ENCODE measurements at regions not wholly inside any gene's neighbourhood (a gene's known extent, or its start where the extent isn't known, plus 50 kb on each side); places are given as distances from the start of the nearest gene placed in this dataset.

- peaks cover 0 to 3% (median 0%) of the 10 kb centered on the region in 3 donors for H3K36me3 Mint-ChIP-seq
- H3K27ac Mint-ChIP-seq, result no peak overlapping the region
- peaks cover 0 to 24% (median 9%) of the 10 kb centered on the region in 9 donors for H3K9me3 Mint-ChIP-seq
- no peaks in the 10 kb centered on the region for H3K4me1 Mint-ChIP-seq
- POLR2A ChIA-PET, result no interaction called here
- H3K27me3 Mint-ChIP-seq, result peaks cover 0 to 8% (median 1%) of the 10 kb centered on the region in 5 donors
- DNase-seq (no peak), ATAC-seq (no peak)
- no peak overlapping the region for H3K4me3 Mint-ChIP-seq
These were observed 523.4 kb upstream of the CDH4 start for GRCh38 chr20:60728705-60729104.

DNA sequence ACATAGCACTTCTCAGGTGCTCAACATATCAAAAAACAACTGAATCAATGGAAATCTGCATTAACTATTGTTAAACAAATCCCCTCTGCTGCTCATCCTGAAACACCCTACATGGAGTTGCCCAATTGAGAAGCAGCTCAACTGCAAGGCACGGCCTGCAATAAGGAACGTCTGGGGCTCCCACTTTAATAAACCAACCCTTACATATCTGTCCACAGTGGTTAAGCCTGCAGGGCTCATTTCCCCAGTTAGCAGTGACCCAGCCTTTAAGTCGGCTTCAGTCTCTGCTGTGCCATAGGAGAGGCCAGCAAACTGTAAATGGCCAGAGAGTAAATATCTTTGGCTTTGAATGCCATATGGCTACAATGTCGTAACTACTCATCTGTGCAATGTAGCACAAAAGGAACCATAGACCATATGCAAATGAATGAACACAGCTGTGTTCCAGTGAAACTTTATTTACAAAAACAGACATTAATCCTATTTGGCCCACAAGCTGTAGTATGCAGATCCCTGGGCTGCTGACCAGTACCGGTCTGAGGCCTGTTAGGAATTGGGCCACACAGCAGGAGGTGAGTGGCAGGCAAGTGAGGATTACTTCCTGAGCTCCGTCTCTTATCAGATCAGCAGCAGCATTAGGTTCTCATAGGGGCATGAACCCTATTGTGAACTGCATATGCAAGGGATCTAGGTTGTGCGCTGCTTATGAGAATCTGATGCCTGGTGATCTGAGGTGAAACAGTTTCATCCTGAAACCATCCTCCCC, 522.7 kb upstream of the CDH4 start:
- H3K36me3 Mint-ChIP-seq, result peaks cover 0 to 3% (median 0%) of the 10 kb centered on the region in 3 donors
- ATAC-seq (no peak), DNase-seq (no peak)
- no peak overlapping the region for H3K4me3 Mint-ChIP-seq
- H3K4me1 Mint-ChIP-seq, result no peaks in the 10 kb centered on the region
- H3K9me3 Mint-ChIP-seq, result peaks cover 0 to 24% (median 9%) of the 10 kb centered on the region in 9 donors
- H3K27me3 Mint-ChIP-seq, result peaks cover 0 to 8% (median 1%) of the 10 kb centered on the region in 5 donors
- POLR2A ChIA-PET, result no interaction called here
- H3K27ac Mint-ChIP-seq, result no peak overlapping the region

GRCh38 chr20:60732322-60732721, 519.7 kb upstream of the CDH4 start:
- H3K36me3 Mint-ChIP-seq, result peaks cover 0 to 3% (median 0%) of the 10 kb centered on the region in 3 donors
- H3K9me3 Mint-ChIP-seq, result peaks cover 0 to 14% (median 4%) of the 10 kb centered on the region in 9 donors
- POLR2A ChIA-PET, result no interaction called here
- no peak for DNase-seq
- no peak overlapping the region for H3K4me3 Mint-ChIP-seq
- no peak for ATAC-seq
- H3K27ac Mint-ChIP-seq, result no peak overlapping the region
- peaks cover 0 to 12% (median 1%) of the 10 kb centered on the region in 5 donors for H3K27me3 Mint-ChIP-seq
- H3K4me1 Mint-ChIP-seq, result no peaks in the 10 kb centered on the region

DNA sequence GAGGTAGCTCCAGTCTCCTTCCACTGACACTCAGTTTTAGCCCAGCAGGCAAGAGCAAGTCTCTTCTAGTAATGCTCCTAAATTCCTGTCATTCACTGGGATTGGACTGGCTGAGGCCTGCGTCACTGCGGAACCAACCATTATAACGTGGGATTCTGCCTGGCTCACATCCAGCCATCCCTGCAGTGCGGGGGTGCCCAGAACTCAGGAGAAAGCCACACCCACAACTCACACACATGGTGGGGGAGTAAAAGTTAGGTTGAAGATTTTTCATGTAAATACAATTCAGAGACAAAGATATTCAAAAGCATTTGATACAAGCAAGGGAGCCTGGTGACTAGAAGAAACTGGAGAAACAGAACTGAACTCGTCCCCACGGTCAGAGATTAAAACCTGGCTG, 504.0 kb upstream of the CDH4 start:
- Mint-ChIP-seq H3K27ac (no peak overlapping the region), H3K27me3 (peaks cover 0 to 14% (median 3%) of the 10 kb centered on the region in 5 donors), H3K4me3 (no peak overlapping the region), H3K9me3 (peaks cover 0 to 10% (median under 1%) of the 10 kb centered on the region in 9 donors), H3K4me1 (peaks cover 0 to 2% (median 0%) of the 10 kb centered on the region in 4 donors), H3K36me3 (no peaks in the 10 kb centered on the region)
- POLR2A ChIA-PET, result no interaction called here
- ATAC-seq (no peak), DNase-seq (no peak)

GRCh38 chr20:60749804-60750602, 502.1 kb upstream of the CDH4 start:
- H3K27ac Mint-ChIP-seq, result no peak overlapping the region
- H3K9me3 Mint-ChIP-seq, result peaks cover 0 to 10% (median 0%) of the 10 kb centered on the region in 9 donors
- peaks cover 0 to 2% (median 0%) of the 10 kb centered on the region in 4 donors for H3K4me1 Mint-ChIP-seq
- POLR2A ChIA-PET, result no interaction called here
- DNase-seq, result no peak
- no peaks in the 10 kb centered on the region for H3K36me3 Mint-ChIP-seq
- H3K27me3 Mint-ChIP-seq, result peaks cover 0 to 14% (median 3%) of the 10 kb centered on the region in 5 donors
- ATAC-seq, result no peak
- no peak overlapping the region for H3K4me3 Mint-ChIP-seq

- POLR2A ChIA-PET, result no interaction called here
- ATAC-seq (no peak), DNase-seq (no peak)
- peaks cover 0 to 6% (median 0%) of the 10 kb centered on the region in 9 donors for H3K9me3 Mint-ChIP-seq
- no peak overlapping the region for H3K4me3 Mint-ChIP-seq
- H3K4me1 Mint-ChIP-seq, result peaks cover 0 to 2% (median 0%) of the 10 kb centered on the region in 4 donors
- peaks cover 0 to 14% (median 3%) of the 10 kb centered on the region in 5 donors for H3K27me3 Mint-ChIP-seq
- H3K27ac Mint-ChIP-seq, result no peak overlapping the region
- H3K36me3 Mint-ChIP-seq, result no peaks in the 10 kb centered on the region
These were observed 501.2 kb upstream of the CDH4 start for GRCh38 chr20:60750909-60751308.

DNA sequence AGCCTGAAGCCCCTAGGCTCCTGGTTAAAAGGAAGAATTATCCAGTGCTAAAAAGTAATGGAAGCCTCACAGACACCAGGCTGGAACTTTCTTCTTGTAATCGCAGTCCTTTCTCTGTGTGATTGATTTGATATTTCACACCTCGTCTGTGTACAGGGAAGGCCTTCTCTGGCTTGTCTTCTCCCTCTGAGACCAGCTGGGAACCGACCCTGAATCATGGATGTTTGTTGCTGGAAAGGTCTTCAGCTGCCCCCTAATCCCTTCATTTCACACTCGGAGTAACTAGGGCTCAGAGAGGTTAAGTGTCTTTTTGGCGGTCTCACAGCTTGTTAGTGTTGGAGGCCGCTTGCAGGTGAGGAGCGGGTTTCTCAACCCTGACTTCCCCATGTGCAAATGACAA, 500.2 kb upstream of the CDH4 start:
- Mint-ChIP-seq H3K9me3 (peaks cover 0 to 6% (median 0%) of the 10 kb centered on the region in 9 donors), H3K36me3 (no peaks in the 10 kb centered on the region), H3K4me1 (peaks cover 0 to 2% (median 0%) of the 10 kb centered on the region in 4 donors), H3K27ac (no peak overlapping the region), H3K4me3 (no peak overlapping the region), H3K27me3 (peaks cover 0 to 7% (median 3%) of the 10 kb centered on the region in 5 donors)
- ATAC-seq (no peak), DNase-seq (no peak)
- POLR2A ChIA-PET, result no interaction called here

GRCh38 chr20:60752741-60753420, 499.2 kb upstream of the CDH4 start:
- POLR2A ChIA-PET, result no interaction called here
- ATAC-seq (no peak), DNase-seq (no peak)
- Mint-ChIP-seq H3K36me3 (no peaks in the 10 kb centered on the region), H3K9me3 (peaks cover 0 to 3% (median 0%) of the 10 kb centered on the region in 9 donors), H3K27ac (no peak overlapping the region), H3K4me3 (no peak overlapping the region), H3K4me1 (peaks cover 0 to 2% (median 0%) of the 10 kb centered on the region in 4 donors), H3K27me3 (peaks cover 0 to 9% (median 0%) of the 10 kb centered on the region in 5 donors)

DNA sequence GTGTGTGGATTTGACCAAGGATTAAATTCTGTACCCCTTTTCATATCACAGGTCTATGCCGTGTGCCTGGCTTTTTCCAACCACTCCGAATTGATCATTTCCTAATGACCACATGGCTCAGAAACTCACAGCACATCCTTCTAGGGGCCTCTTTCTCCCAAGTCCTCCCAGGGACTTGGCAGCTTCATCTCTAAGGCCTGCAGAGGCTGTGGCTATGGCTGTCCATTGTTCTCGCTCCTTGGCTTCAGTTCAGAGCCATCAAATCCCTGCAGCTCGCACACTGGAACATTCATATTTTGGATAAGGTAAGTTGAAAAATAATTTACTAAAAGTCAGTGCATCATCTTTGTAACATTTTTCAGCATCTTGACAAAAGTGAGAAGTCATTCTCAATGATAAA, 497.2 kb upstream of the CDH4 start:
- POLR2A ChIA-PET, result interaction anchor here (0.7 kb wide), 1 partner anchor 402 kb away, joined by 3 read pairs; no protein-coding TSS in a partner anchor
- peaks cover 0 to 3% (median 0%) of the 10 kb centered on the region in 9 donors for H3K9me3 Mint-ChIP-seq
- ATAC-seq (no peak), DNase-seq (no peak)
- H3K4me3 Mint-ChIP-seq, result no peak overlapping the region
- no peak overlapping the region for H3K27ac Mint-ChIP-seq
- H3K36me3 Mint-ChIP-seq, result no peaks in the 10 kb centered on the region
- H3K4me1 Mint-ChIP-seq, result no peaks in the 10 kb centered on the region
- H3K27me3 Mint-ChIP-seq, result peaks cover 0 to 7% (median 0%) of the 10 kb centered on the region in 5 donors

DNA sequence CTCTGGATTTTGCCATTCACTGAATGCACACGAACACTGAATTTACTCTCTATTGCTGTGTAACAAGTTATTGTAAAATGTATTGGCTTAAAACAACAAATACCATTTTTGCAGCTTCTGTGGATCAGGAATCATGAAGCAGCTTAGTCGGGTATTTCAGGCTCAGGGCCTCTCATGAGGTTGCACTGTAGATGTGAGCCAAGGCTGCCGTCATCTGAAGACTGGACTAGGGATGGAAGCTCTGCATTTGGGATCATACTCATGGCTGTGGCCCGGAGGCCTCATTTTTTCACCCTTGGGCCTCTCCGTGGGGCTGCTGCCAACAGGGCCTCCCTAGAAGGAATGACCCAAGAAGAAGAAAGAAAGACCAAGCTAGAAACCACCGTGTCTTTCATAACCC, 492.4 kb upstream of the CDH4 start:
- no peak for ATAC-seq
- Mint-ChIP-seq H3K27ac (no peak overlapping the region), H3K4me1 (no peaks in the 10 kb centered on the region)

DNA sequence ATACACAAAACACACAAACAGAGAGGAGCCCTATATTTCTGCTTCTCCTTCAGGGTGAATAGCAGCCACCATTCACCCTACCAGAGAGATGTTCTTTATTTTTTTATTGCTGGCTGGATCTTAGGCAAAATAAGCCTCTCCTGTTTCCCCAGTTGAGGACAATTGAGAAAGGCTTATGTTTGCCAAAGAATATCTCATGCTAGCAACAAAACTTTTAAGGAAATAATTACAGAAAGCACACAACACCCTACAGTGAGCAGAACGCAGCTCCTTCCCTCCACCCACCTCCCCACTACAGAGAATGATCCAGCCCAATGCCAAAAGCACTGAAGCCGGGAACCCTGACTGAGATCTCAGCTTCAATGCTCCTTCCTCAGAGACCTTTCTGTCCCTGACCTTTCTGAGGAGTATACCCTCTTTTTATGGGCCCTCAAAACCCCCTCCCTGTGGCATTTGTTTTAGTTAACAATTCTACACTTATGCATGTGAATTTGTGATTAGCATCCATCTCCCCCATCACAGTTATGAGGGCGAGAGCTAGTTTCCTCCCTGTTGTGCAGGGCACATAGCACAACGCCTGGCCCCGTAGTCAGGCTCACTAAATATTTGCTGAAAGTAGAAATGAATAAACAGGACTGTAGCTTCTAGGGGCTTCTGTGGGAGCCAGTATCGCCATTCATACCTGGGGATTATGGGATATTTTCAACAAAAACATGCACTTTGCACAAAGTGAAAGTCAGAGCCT, 491.6 kb upstream of the CDH4 start:
- no peaks in the 10 kb centered on the region for H3K4me1 Mint-ChIP-seq
- no peak overlapping the region for H3K4me3 Mint-ChIP-seq
- POLR2A ChIA-PET, result no interaction called here
- peaks cover 0 to 7% (median 0%) of the 10 kb centered on the region in 5 donors for H3K27me3 Mint-ChIP-seq
- H3K27ac Mint-ChIP-seq, result no peak overlapping the region
- ATAC-seq (no peak), DNase-seq (no peak)
- H3K36me3 Mint-ChIP-seq, result no peaks in the 10 kb centered on the region
- peaks cover 0 to 4% (median 0%) of the 10 kb centered on the region in 9 donors for H3K9me3 Mint-ChIP-seq

More for the DNA sequence above, 492.4 kb upstream of the CDH4 start:
- POLR2A ChIA-PET, result no interaction called here
- DNase-seq, result no peak
- Mint-ChIP-seq H3K36me3 (no peaks in the 10 kb centered on the region), H3K27me3 (peaks cover 0 to 7% (median 0%) of the 10 kb centered on the region in 5 donors), H3K4me3 (no peak overlapping the region), H3K9me3 (peaks cover 0 to 4% (median 0%) of the 10 kb centered on the region in 9 donors)

GRCh38 chr20:60761056-60761455, 491.0 kb upstream of the CDH4 start:
- POLR2A ChIA-PET, result no interaction called here
- no peak for ATAC-seq
- Mint-ChIP-seq H3K4me3 (no peak overlapping the region), H3K36me3 (no peaks in the 10 kb centered on the region), H3K27me3 (peaks cover 0 to 7% (median 0%) of the 10 kb centered on the region in 5 donors), H3K4me1 (no peaks in the 10 kb centered on the region), H3K27ac (no peak overlapping the region), H3K9me3 (peaks cover 0 to 4% (median 0%) of the 10 kb centered on the region in 9 donors)
- no peak for DNase-seq
